K562 (cell line): ENCODE measurements at regions not wholly inside any gene's neighbourhood (a gene's known extent, or its start where the extent isn't known, plus 50 kb on each side); places are given as distances from the start of the nearest gene placed in this dataset.

Experiments
- ATAC-seq: fragments of 200-7000 bp; cut with Tn5 transposase; 3 replicates; pipeline ENCODE4 v1.9.1; 2020; ENCODE audit warnings: moderate library complexity
- BruUV-seq: library from RNA; stranded (reverse); fragments of 400-500 nt; replicated peaks from 2 replicates; lab custom pipeline; 2021; lab: Mats Ljungman, UMichigan
- CTCF ChIA-PET: fragments of 300-600 bp; formaldehyde crosslinking; extraction: SDS; loops from one replicate; lab custom pipeline; 2021; ENCODE audit warnings: low intra/inter-chr PET ratio; lab: Yijun Ruan, JAX
- POLR2A ChIA-PET: fragments of 300-600, 350-650 bp; sonication (Branson Sonifier 250); formaldehyde crosslinking; extraction: SDS; loops from one replicate; lab custom pipeline; 2021; ENCODE audit warnings: antibody characterized with exemption, inconsistent platforms; lab: Yijun Ruan, JAX
- DNase-seq, 4 experiments: peaks; one replicate each; pipeline versions ENCODE4 v3.0.0 to v3.0.0-alpha.2; 2011 to 2018; ENCODE audit warnings: low spot score in 3 of 4, mixed read lengths in 3 of 4; ENCODE audit errors: extremely low read depth in 1 of 4
- FAIRE-seq: peaks from 2 replicates; lab custom pipeline; 2011; peaks lifted over from hg19 to GRCh38; lab: Jason Lieb, UNC
- H2AFZ ChIP-seq: 2 replicates; pipeline ENCODE4 v1.6.0; 2011; ENCODE audit warnings: low read depth, low read length, control low read depth, inconsistent platforms
- H3K27ac ChIP-seq: fragments of 200-600 bp; 3 replicates; pipeline ENCODE4 v1.8.0; 2011; ENCODE audit warnings: low read depth, mild to moderate bottlenecking, control low read depth, inconsistent platforms, low read length, moderate library complexity, mixed read lengths; ENCODE audit errors: extremely low read depth
- H3K27me3 ChIP-seq, 2 experiments: fragments of 300-600 bp in 1 of 2; 2 replicates in 1 of 2; 3 replicates in 1 of 2; pipeline versions ENCODE4 v1.6.0 to v1.8.0; 2011; ENCODE audit warnings: inconsistent platforms in 2 of 2, low read length in 2 of 2, mild to moderate bottlenecking in 1 of 2, mixed read lengths in 1 of 2, moderate library complexity in 1 of 2; ENCODE audit not compliant: control insufficient read depth in 2 of 2, insufficient read depth in 2 of 2
- H3K36me3 ChIP-seq: fragments of 300-600 bp; 3 replicates; pipeline ENCODE4 v1.8.0; 2011; ENCODE audit warnings: mild to moderate bottlenecking, low read length, inconsistent platforms; ENCODE audit not compliant: control insufficient read depth, insufficient read depth
- H3K4me1 ChIP-seq, 2 experiments: fragments of 200-600 bp in 1 of 2; replicated peaks in 1 of 2; 2 replicates in 1 of 2; 3 replicates in 1 of 2; pipeline versions ENCODE4 v1.5.1 to v1.8.0; 2011; ENCODE audit warnings: inconsistent platforms in 2 of 2, low read length in 2 of 2, mild to moderate bottlenecking in 1 of 2, mixed read lengths in 1 of 2, moderate library complexity in 1 of 2; ENCODE audit not compliant: control insufficient read depth in 2 of 2, insufficient read depth in 2 of 2
- H3K4me2 ChIP-seq: 2 replicates; pipeline ENCODE4 v1.6.1; 2011; ENCODE audit warnings: low read length, control low read depth, inconsistent platforms, mixed read lengths; ENCODE audit not compliant: insufficient read depth
- H3K4me3 ChIP-seq: fragments of 200-600 bp; sonication (generic), shearing (Covaris generic); 2 replicates; pipeline ENCODE4 v1.5.1; 2016; ENCODE audit warnings: control low read depth, inconsistent platforms
- H3K79me2 ChIP-seq: fragments of 200-600 bp; 3 replicates; pipeline ENCODE4 v1.8.0; 2011; ENCODE audit warnings: low read length, inconsistent platforms; ENCODE audit not compliant: control insufficient read depth, insufficient read depth
- H3K9ac ChIP-seq, 2 experiments: 2 replicates each; pipeline versions ENCODE4 v1.6.0 to v1.6.1; 2011; ENCODE audit warnings: low read depth in 2 of 2, low read length in 2 of 2, control low read depth in 1 of 2, inconsistent platforms in 1 of 2, mild to moderate bottlenecking in 1 of 2, mixed read lengths in 1 of 2; ENCODE audit not compliant: insufficient read depth in 1 of 2
- H3K9me1 ChIP-seq: one replicate; pipeline ENCODE4 v1.6.0; 2011; ENCODE audit warnings: inconsistent platforms, mild to moderate bottlenecking, low read length, moderate library complexity; ENCODE audit not compliant: control insufficient read depth, insufficient read depth
- H3K9me3 ChIP-seq: replicated peaks from 2 replicates; pipeline ENCODE4 v1.5.1; 2011; ENCODE audit warnings: low read depth, low read length, inconsistent platforms; ENCODE audit not compliant: control insufficient read depth, insufficient read depth
- H4K20me1 ChIP-seq: replicated peaks from 2 replicates; pipeline ENCODE4 v1.6.1; 2011; ENCODE audit warnings: low read length, inconsistent platforms, mixed read lengths; ENCODE audit not compliant: control insufficient read depth, insufficient read depth
- BDP1 ChIP-seq: IDR thresholded peaks from 3 replicates; pipeline ENCODE4 v1.6.1; 2011; ENCODE audit not compliant: insufficient read length, insufficient read depth
- BRF2 ChIP-seq: IDR thresholded peaks from 3 replicates; pipeline ENCODE4 v1.6.1; 2011; ENCODE audit warnings: borderline replicate concordance, mild to moderate bottlenecking; ENCODE audit not compliant: insufficient read length, insufficient read depth
- CLOCK ChIP-seq: fragments of 250-450 bp; sonication (Bioruptor Pico); IDR thresholded peaks from 2 replicates; pipeline ENCODE4 v1.4.0; 2020; ENCODE audit warnings: mild to moderate bottlenecking, moderate library complexity, borderline replicate concordance
- L3MBTL2 ChIP-seq: fragments of 450-650 bp; IDR thresholded peaks from 2 replicates; pipeline ENCODE4 v1.6.1; 2016; ENCODE audit warnings: mild to moderate bottlenecking, moderate library complexity
- NCOR1 ChIP-seq: fragments of 450-650 bp; IDR thresholded peaks from 2 replicates; pipeline ENCODE4 v1.6.1; 2016; ENCODE audit warnings: mild to moderate bottlenecking, moderate library complexity
- NFIC ChIP-seq: fragments of 450-650 bp; IDR thresholded peaks from 2 replicates; pipeline ENCODE4 v1.6.1; 2017; ENCODE audit warnings: mild to moderate bottlenecking, inconsistent platforms
- NR1H2 ChIP-seq: sonication (generic); formaldehyde crosslinking; IDR thresholded peaks from 2 replicates; pipeline ENCODE4 v1.4.0; 2020; ENCODE audit warnings: mild to moderate bottlenecking, missing genetic modification reagents
- PHB ChIP-seq: fragments of 250-450 bp; sonication (Bioruptor Pico); IDR thresholded peaks from 2 replicates; pipeline ENCODE4 v1.5.0; 2021
- PREB ChIP-seq: sonication (generic); formaldehyde crosslinking; IDR thresholded peaks from 2 replicates; pipeline ENCODE4 v1.8.1; 2023; ENCODE audit warnings: mild to moderate bottlenecking, missing genetic modification reagents
- USF2 ChIP-seq: sonication (generic); formaldehyde crosslinking; IDR thresholded peaks from 2 replicates; pipeline ENCODE4 v1.5.0; 2020; ENCODE audit warnings: missing genetic modification reagents
- ZFP91 ChIP-seq: sonication (generic); formaldehyde crosslinking; IDR thresholded peaks from 2 replicates; pipeline ENCODE4 v1.8.0; 2022; ENCODE audit warnings: mild to moderate bottlenecking, missing genetic modification reagents
- ZNF395 ChIP-seq: fragments of 200-800 bp; sonication (Bioruptor generic); IDR thresholded peaks from 2 replicates; pipeline ENCODE4 v1.6.1; 2017; ENCODE audit warnings: missing genetic modification characterization, missing compliant biosample characterization
- WGBS: fragments of 100-300 bp; shearing (Covaris generic); methylation state at CpG from one replicate; pipeline ENCODE4 v1.1.6; 2016; ENCODE audit warnings: low coverage, mixed read lengths; ENCODE audit not compliant: insufficient coverage; ENCODE audit errors: missing lambda C conversion rate; 5-methylcytosine and 5-hydroxymethylcytosine counted together
- in situ Hi-C: fragments of 300-500 bp; cut with MboI; formaldehyde crosslinking; loops from 4 replicates; pipeline ENCODE4 v1.15.0; 2018; ENCODE audit warnings: inconsistent platforms, mixed read lengths
- intact Hi-C: fragments of 100-400 bp; cut with micrococcal nuclease; formaldehyde crosslinking; loops from 2 replicates; pipeline ENCODE4 v1.14.2; 2022

GRCh38 chr22:49671331-49672013 lies 156.2 kb downstream of the BRD1 start:
- Histone ChIP-seq H3K27me3 (peaks cover 11 to 30% of the 10 kb centered on the region in 2 experiments), H3K4me1 (peaks cover 0 to 5% of the 10 kb centered on the region in 2 experiments; a peak in 2 of 5 replicates), H3K4me2 (no peak overlapping the region), H3K79me2 (no peaks in the 10 kb centered on the region), H4K20me1 (no peaks in the 10 kb centered on the region; the same call in 1 of the 2 replicates), H3K9me1 (no peaks in the 10 kb centered on the region), H3K9me3 (no peaks in the 10 kb centered on the region), H3K4me3 (no peak overlapping the region), H3K27ac (no peak overlapping the region), H3K36me3 (no peaks in the 10 kb centered on the region), H2AFZ (no peak overlapping the region), H3K9ac (no peak overlapping the region)
- CTCF ChIA-PET: no interaction called here
- no peak for ATAC-seq
- in situ Hi-C loops (no loop called here), intact Hi-C loops (no loop called here)
- POLR2A ChIA-PET: no interaction called here
- WGBS: 22% methylated on average over 27 of the region's 28 CpGs
- no TSS peak for BruUV-seq
- FAIRE-seq: no peak
- DNase-seq: no peak
- TF ChIP-seq ZFP91 (no peak), PREB (CRISPR knock-in tag) (no peak), NR1H2 (CRISPR knock-in tag) (no peak), BDP1 (no peak), ZNF395 (CRISPR knock-in tag) (no peak), USF2 (CRISPR knock-in tag) (no peak), PHB (CRISPR knock-in tag) (no peak), BRF2 (no peak), NCOR1 (no peak), CLOCK (no peak), NFIC (no peak), L3MBTL2 (no peak)
